ENCODE measurements at regions not wholly inside any gene's neighbourhood (a gene's known extent, or its start where the extent isn't known, plus 50 kb on each side); places are given as distances from the start of the nearest gene placed in this dataset.
A peak's percentile ranks its signal among the peaks of the same experiment; 100 is the strongest.

- H3K4me3 ChIP-seq (ENCODE audit: low read depth, low read length): no peak overlapping the region
- TF ChIP-seq CTCF (conservative IDR thresholded peaks at IDR 0.05; ENCODE audit: low read depth, low read length): no peak
- no peak for DNase-seq (ENCODE audit: low read depth)
These were observed 51.5 kb upstream of the DDR1 start for GRCh38 chr6:30832864-30833263.

DNA sequence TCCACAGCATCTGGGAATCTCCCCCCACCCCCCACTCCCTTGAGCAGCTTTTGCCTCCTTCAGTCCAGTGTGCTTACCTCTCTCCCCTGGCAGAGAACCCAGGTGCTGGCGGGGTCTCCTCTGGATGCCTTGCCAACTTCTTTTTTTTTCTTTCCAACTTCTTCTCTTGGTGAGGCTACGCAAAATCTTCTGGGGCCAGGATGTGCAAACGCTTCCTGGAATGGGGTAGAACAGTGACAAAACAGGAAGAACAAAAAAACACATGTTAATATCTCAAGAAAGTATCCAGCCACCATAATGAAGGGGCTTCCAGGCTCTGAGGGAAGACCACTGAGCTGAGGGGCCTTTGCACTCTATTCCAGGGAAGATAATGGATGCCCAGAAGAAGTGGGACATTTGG lies 53.9 kb upstream of the DDR1 start:
- DNase-seq (ENCODE audit: low read depth): no peak
- no peak overlapping the region for H3K4me3 ChIP-seq (ENCODE audit: low read depth, low read length)
- TF ChIP-seq CTCF (conservative IDR thresholded peaks at IDR 0.05; ENCODE audit: low read depth, low read length): no peak

DNA sequence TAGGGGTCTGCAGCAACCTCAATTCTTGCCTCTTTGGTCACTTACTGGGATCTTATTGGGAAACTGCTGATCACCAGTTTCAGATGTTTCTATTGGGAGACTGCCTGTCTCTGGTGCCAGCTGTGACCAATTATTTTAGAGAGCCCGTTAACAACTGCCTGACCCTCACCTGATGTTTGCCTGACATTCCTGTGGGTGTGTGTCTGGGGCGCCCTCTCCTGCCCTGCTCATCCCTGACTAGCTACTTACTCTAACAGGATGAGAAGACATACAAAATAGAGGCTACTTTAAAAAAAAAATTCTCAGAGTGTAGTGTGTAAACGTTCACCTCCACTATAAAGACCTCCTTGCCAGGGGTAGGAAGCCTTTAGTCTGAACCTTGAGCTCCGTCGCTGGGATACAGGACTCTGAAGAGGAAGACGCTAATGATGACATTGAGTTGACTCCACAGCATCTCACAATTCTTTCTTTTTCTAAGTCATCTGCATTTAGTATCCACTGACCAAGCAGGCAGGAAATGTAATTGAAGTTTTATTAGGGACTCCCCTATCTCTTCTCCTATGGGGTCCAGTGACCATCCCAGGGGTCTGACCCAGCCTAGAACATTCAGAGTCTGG lies 54.6 kb upstream of the DDR1 start:
- DNase-seq (ENCODE audit: low read depth): no peak
- TF ChIP-seq CTCF (conservative IDR thresholded peaks at IDR 0.05; ENCODE audit: low read depth, low read length): no peak
- no peak overlapping the region for H3K4me3 ChIP-seq (ENCODE audit: low read depth, low read length)

DNA sequence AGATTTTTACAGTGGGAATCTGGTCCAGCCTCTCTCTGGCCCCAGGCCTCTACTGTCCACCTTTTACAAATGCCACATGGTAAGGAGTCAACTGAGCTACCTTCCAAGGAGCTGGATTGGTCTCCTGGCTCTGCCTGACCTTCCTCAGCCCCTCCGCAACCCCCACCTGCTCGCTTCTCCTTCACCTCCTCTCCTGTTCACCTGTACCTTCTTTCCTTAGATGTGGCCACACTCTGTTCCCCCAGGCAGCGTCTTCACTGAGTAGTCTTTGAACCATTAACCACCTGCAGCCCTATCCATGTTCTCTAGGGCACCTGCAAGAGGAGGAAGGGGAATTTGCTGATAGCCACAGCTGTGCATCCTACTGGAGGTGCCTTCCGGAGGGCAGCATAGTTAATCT lies 55.3 kb upstream of the DDR1 start:
- no peak for DNase-seq (ENCODE audit: low read depth)
- H3K4me3 ChIP-seq (ENCODE audit: low read depth, low read length): no peak overlapping the region
- TF ChIP-seq CTCF (conservative IDR thresholded peaks at IDR 0.05; ENCODE audit: low read depth, low read length): no peak

GRCh38 chr6:30828027-30828962 lies 56.0 kb upstream of the DDR1 start:
- H3K4me3 ChIP-seq (ENCODE audit: low read depth, low read length): no peak overlapping the region
- DNase-seq (ENCODE audit: low read depth): peak; percentile 93
- peak; percentile 98 for TF ChIP-seq CTCF (conservative IDR thresholded peaks at IDR 0.05; ENCODE audit: low read depth, low read length)

DNA sequence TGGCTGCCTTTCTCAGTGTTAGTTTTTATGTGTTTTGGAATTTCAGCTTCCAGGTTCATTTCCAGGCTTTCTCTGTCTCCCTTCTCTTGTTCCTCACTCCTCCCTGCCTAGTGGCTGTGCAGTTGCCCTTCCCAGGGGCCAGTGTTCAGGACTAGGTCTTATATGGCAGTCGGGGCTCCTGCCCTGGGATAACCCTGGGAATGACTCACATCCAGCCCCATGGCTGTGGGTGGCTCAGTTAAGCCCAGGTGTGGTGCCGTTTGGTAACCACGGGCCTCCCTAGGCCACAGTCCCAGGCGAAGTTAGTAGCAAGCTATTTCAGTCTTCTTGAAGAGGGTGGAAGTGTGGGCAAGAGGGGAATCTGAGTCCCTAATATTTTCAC lies 57.4 kb upstream of the DDR1 start:
- no peak for TF ChIP-seq CTCF (conservative IDR thresholded peaks at IDR 0.05; ENCODE audit: low read depth, low read length)
- no peak for DNase-seq (ENCODE audit: low read depth)
- H3K4me3 ChIP-seq (ENCODE audit: low read depth, low read length): no peak overlapping the region

All from choroid plexus epithelial cell (primary cell).